LNCAP (cell line): ENCODE measurements at regions not wholly inside any gene's neighbourhood (a gene's known extent, or its start where the extent isn't known, plus 50 kb on each side); places are given as distances from the start of the nearest gene placed in this dataset.

Source experiments
- CTCF ChIP-seq: fragments of 450-650 bp; IDR thresholded peaks from 2 replicates; pipeline ENCODE4 v1.5.1; 2017; ENCODE audit warnings: mild to moderate bottlenecking

GRCh38 chr9:119588874-119589744, 219.9 kb upstream of the BRINP1 start:
- TF ChIP-seq CTCF: no peak

GRCh38 chr9:119577881-119578280, 208.6 kb upstream of the BRINP1 start:
- no peak for TF ChIP-seq CTCF

GRCh38 chr9:119559986-119560385, 190.8 kb upstream of the BRINP1 start:
- TF ChIP-seq CTCF: no peak

GRCh38 chr9:119559056-119559455, 189.8 kb upstream of the BRINP1 start:
- no peak for TF ChIP-seq CTCF

GRCh38 chr9:119556129-119556875, 187.1 kb upstream of the BRINP1 start:
- TF ChIP-seq CTCF: peak; percentile 94

GRCh38 chr9:119544492-119544891, 175.3 kb upstream of the BRINP1 start:
- no peak for TF ChIP-seq CTCF

- TF ChIP-seq CTCF: no peak
Observed at GRCh38 chr9:119537138-119537537, 167.9 kb upstream of the BRINP1 start.
